Neural crest cell (in vitro differentiated cells): ENCODE measurements at regions not wholly inside any gene's neighbourhood (a gene's known extent, or its start where the extent isn't known, plus 50 kb on each side); places are given as distances from the start of the nearest gene placed in this dataset.

ENCODE experiments used
- DNase-seq: peaks from one replicate; pipeline ENCODE4 v3.0.0; 2021; ENCODE audit warnings: low read depth, mixed read lengths, low spot score
- H3K27ac Mint-ChIP-seq: one replicate; pipeline ENCODE4 v1.8.0; 2021; ENCODE audit warnings: mild to moderate bottlenecking, mixed read lengths; ENCODE audit not compliant: unreplicated experiment
- H3K27me3 Mint-ChIP-seq: 2 replicates; pipeline ENCODE4 v1.8.0; 2021; ENCODE audit warnings: low read depth, mild to moderate bottlenecking, mixed read lengths
- H3K36me3 Mint-ChIP-seq: 2 replicates; pipeline ENCODE4 v1.8.0; 2021; ENCODE audit warnings: low read depth, mild to moderate bottlenecking, mixed read lengths
- H3K4me1 Mint-ChIP-seq: 2 replicates; pipeline ENCODE4 v1.8.0; 2021; ENCODE audit warnings: mixed read lengths
- H3K4me3 Mint-ChIP-seq: one replicate; pipeline ENCODE4 v1.8.0; 2021; ENCODE audit warnings: mild to moderate bottlenecking, mixed read lengths
- H3K9me3 Mint-ChIP-seq: 2 replicates; pipeline ENCODE4 v1.8.0; 2021; ENCODE audit warnings: mixed read lengths
- CTCF ChIP-seq: fragments of 200-600 bp; sonication (generic); conservative IDR thresholded peaks from 2 replicates; pipeline ENCODE4 v1.5.0; 2021; ENCODE audit warnings: antibody characterized with exemption, mild to moderate bottlenecking

DNA sequence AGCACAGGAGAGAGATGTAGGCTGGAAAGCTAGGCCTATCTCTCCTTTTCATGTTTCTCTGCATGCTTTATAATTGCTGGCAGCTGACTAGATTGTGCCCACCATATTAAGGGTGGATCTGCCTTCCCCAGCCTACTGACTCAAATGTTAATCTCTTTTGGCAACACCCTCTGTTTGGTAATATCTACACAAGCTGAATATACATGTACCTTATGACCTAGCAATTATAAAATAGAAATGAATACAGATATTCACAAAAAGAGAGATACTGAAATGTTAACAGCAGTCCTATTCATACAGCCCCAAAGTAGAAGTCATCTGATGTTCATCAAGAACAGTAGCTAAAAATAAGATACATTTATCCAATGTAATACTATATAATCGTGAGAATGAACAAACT is 429.6 kb downstream of the EPM2A start:
- no peaks in the 10 kb centered on the region for H3K4me1 Mint-ChIP-seq
- peaks cover 1% of the 10 kb centered on the region for H3K9me3 Mint-ChIP-seq
- no peaks in the 10 kb centered on the region for H3K27me3 Mint-ChIP-seq
- H3K4me3 Mint-ChIP-seq: no peak overlapping the region
- no peak for DNase-seq
- no peak for TF ChIP-seq CTCF
- no peaks in the 10 kb centered on the region for H3K36me3 Mint-ChIP-seq
- H3K27ac Mint-ChIP-seq: no peak overlapping the region

DNA sequence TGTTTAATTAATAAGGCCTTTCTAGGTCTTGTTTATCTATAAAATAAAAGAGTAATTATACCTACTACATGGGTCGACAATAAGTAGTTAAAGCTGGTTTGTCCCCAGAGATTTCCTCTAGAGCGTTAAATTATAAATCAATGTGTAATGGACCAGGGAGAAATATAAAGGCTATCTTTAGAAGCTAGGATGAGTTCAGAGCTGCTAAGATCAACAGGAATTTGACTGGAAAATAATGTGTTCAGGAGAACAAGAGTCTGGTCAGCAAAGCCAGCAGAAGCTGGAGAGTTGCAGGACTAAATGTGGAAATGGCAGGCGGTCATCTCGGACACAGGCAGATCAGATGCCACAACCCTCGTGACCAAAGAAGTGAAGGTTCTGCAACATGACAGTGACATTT is 428.8 kb downstream of the EPM2A start:
- Mint-ChIP-seq H3K4me1 (no peaks in the 10 kb centered on the region), H3K27ac (no peak overlapping the region), H3K9me3 (no peaks in the 10 kb centered on the region), H3K4me3 (no peak overlapping the region), H3K36me3 (no peaks in the 10 kb centered on the region), H3K27me3 (no peaks in the 10 kb centered on the region)
- no peak for TF ChIP-seq CTCF
- no peak for DNase-seq

- DNase-seq: no peak
- no peak for TF ChIP-seq CTCF
- Mint-ChIP-seq H3K4me1 (no peaks in the 10 kb centered on the region), H3K27ac (no peak overlapping the region), H3K36me3 (no peaks in the 10 kb centered on the region), H3K27me3 (no peaks in the 10 kb centered on the region), H3K4me3 (no peak overlapping the region), H3K9me3 (no peaks in the 10 kb centered on the region)
These were observed 425.3 kb downstream of the EPM2A start for GRCh38 chr6:145309842-145310535.

DNA sequence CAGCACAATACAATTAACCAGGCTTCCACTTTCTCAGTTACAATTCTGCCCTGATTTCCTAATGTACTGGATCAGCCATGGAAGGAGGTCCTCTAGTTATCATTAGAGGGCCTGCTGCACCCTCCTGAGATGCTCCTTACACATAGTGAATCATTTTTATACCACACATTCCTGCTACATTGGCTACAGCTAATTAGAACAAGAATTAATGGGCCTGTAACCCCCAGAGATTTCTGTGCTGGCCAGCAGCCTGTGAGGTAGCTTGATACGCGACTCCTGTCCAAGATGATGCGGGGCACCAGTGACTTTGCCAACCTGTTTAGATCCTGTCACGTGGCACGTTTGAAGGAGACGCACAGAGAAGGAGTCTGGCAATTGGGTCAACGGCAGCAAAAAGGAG is 422.8 kb downstream of the EPM2A start:
- H3K4me3 Mint-ChIP-seq: no peak overlapping the region
- H3K36me3 Mint-ChIP-seq: no peaks in the 10 kb centered on the region
- H3K4me1 Mint-ChIP-seq: no peaks in the 10 kb centered on the region
- no peak for DNase-seq
- H3K27ac Mint-ChIP-seq: no peak overlapping the region
- no peak for TF ChIP-seq CTCF
- peaks cover 1% of the 10 kb centered on the region for H3K9me3 Mint-ChIP-seq
- H3K27me3 Mint-ChIP-seq: no peaks in the 10 kb centered on the region

GRCh38 chr6:145313041-145313855 is 422.1 kb downstream of the EPM2A start:
- H3K36me3 Mint-ChIP-seq: no peaks in the 10 kb centered on the region
- no peak for DNase-seq
- H3K4me3 Mint-ChIP-seq: no peak overlapping the region
- H3K9me3 Mint-ChIP-seq: peaks cover 5% of the 10 kb centered on the region
- H3K27ac Mint-ChIP-seq: no peak overlapping the region
- no peak for TF ChIP-seq CTCF
- no peaks in the 10 kb centered on the region for H3K27me3 Mint-ChIP-seq
- H3K4me1 Mint-ChIP-seq: no peaks in the 10 kb centered on the region
